GM20000 (cell line): ENCODE measurements at regions not wholly inside any gene's neighbourhood (a gene's known extent, or its start where the extent isn't known, plus 50 kb on each side); places are given as distances from the start of the nearest gene placed in this dataset.

Source experiments
- DNase-seq: peaks from one replicate; pipeline ENCODE4 v3.0.0; 2012; ENCODE audit warnings: low spot score
- TF ChIP-seq, protein P1 (sequence below): IDR thresholded peaks from 2 replicates; pipeline ENCODE4 v1.5.1; 2012; ENCODE audit warnings: mild to moderate bottlenecking, control low read depth; ENCODE audit errors: extremely low read depth, missing control alignments

DNA sequence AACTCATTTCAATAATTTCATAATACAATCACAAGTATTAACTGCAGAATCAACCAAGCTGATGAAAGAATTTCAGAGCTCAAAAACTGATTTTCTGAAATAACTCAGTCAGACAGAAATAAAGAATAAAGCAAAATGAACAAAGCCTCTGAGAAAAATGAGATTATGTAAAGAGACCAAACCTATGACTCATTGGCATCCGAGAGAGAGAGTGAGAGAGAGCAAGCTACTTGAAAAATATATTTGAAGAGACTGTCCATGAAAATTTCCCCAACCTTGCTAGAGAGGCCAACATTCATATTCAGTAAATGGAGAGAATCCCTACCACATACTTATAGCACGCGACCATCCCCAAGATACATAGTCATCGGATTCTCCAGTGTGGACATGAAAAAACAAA lies 1376.4 kb downstream of the CDH11 start:
- no peak for DNase-seq
- TF ChIP-seq, protein P1, sequence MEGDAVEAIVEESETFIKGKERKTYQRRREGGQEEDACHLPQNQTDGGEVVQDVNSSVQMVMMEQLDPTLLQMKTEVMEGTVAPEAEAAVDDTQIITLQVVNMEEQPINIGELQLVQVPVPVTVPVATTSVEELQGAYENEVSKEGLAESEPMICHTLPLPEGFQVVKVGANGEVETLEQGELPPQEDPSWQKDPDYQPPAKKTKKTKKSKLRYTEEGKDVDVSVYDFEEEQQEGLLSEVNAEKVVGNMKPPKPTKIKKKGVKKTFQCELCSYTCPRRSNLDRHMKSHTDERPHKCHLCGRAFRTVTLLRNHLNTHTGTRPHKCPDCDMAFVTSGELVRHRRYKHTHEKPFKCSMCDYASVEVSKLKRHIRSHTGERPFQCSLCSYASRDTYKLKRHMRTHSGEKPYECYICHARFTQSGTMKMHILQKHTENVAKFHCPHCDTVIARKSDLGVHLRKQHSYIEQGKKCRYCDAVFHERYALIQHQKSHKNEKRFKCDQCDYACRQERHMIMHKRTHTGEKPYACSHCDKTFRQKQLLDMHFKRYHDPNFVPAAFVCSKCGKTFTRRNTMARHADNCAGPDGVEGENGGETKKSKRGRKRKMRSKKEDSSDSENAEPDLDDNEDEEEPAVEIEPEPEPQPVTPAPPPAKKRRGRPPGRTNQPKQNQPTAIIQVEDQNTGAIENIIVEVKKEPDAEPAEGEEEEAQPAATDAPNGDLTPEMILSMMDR: no peak

DNA sequence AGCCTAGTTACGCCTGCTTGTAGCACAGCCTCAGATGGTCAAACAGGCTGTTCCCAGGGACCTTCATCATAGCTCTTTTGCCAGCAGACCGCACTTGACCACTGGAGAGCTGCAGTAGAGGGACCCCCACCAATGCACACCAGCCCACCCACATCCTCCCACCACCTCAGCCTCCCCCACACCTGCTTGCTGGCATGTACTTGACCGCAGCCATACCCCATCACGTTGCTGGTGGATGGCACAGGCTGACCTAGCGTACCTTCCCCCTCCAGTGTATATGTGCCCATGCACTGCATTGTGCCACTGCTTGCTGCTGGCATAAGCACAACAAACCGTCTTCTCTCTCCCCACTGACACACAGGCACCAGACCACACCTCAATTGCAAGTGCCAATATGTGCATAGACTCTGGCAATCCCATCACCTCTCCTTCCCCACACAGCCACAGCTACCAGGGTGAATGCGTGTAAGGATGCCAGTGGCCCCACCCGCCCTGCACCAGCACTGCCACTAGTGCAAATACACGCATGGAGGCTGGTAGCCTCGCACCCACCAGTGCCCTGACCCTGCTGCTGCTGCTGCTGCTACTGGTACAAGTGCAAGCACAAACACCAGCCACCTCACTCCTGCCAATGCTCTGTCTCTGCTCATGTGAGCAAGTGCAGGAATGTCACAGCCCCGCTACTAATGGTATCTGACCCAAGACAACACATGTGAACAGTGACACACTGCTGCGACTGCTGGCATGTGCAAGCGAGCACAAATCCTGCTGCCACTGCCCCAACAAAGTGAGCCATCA lies 1377.6 kb downstream of the CDH11 start:
- DNase-seq: no peak
- TF ChIP-seq, protein P1: no peak

DNA sequence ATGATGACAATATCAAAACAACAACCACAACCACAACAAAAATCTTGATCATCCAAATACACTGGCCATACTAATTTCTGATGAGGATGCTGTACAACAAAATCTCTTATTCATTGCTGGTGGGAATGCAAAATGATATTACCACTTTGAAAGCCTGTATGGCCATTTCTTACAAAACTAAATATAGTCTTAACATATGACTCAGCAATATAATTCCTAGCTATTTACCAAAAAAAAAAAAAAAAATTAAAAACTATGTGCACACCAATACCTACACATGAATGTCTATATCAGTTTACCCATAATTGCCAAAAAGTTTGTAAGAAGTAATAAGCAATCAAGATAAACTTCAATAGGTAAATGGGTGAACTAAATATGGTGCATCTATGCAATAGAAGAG lies 1379.7 kb downstream of the CDH11 start:
- TF ChIP-seq, protein P1: no peak
- no peak for DNase-seq

DNA sequence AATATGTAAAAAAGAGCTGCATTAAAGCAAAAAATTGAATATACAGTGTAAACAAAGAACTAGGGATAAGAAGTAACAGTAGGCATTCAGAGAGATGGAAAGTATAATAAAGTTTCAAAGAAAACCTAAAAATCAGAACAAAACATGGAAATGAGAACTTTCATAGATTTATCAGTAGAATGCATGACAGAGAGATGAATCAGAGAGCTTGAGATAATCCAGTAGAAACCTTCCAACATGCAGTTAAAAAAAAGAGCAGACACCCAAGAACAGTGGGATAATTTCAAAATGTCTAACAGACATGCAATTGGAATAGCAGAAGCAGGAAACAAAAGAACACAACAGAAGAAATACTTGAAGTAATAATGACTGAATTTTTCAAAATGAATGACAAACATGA lies 1384.2 kb downstream of the CDH11 start:
- TF ChIP-seq, protein P1: no peak
- DNase-seq: no peak

DNA sequence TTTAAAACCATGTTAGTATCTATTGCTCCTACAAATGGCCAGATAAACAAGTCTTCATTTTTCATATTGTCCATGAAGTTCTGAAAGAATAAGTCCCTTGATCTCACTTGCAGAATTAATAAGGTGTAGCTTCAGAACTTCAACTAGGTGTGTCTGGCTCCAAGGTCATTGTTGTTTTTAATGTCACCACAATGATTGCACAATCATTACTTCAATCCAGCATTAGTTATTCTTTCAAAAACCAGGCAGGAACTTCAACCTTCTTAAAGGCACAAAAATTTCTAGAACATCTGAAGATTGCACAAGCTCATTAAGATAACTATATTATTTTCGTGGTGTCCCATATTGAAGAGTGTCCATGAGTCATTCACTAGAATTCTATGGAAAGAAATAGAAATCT lies 1386.4 kb downstream of the CDH11 start:
- no peak for DNase-seq
- TF ChIP-seq, protein P1: no peak

DNA sequence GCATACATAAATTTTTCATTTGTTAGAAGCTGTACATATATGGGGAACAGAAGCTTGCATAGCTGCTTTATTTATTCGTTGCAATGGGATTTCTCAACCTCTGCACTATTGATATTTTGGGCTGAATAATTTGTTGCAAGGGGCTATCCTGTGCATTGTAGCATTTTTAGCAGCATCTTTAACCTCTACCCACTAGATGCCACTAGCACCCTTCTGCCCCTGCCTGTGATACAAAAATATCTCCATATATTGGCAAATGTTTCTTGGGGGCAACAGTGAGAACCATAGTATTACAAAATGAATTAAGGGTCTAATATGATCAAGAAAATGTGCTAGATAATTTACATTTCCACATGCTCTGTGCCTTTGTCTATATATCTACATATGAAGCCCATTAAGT lies 1401.0 kb downstream of the CDH11 start:
- DNase-seq: no peak
- TF ChIP-seq, protein P1: no peak

DNA sequence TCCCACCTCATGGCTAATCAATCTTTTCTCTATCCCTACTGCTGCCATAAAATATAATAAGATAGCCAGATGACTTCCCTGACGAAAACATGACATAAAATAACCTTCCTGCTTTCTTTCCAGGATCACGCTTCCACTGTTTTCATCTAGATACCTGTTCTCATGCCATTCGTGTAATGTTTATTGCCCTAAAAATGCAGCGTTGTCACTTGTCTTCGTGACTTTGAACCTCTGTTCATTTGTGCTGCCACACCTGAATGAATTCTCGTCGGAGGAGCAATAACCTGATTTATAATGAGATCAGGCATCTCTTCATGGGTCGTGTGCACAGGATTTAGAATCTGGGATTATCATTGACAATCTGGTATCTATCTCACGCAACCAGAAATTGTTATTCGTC lies 1401.9 kb downstream of the CDH11 start:
- TF ChIP-seq, protein P1: no peak
- DNase-seq: no peak
